ENCODE measurements at regions not wholly inside any gene's neighbourhood (a gene's known extent, or its start where the extent isn't known, plus 50 kb on each side); places are given as distances from the start of the nearest gene placed in this dataset.
"Not testable (repeated sequence)": the region's sequence is repeated elsewhere in the genome, so short reads cannot be mapped to it uniquely, and the experiment has no call there.

- peaks cover 4 to 5% of the 10 kb centered on the region in 2 donors for H3K4me1 Mint-ChIP-seq
- no peak for ATAC-seq (replicated peaks)
- H3K27ac Mint-ChIP-seq: no peak overlapping the region
- peaks cover 0 to 5% of the 10 kb centered on the region in 2 donors for H3K27me3 Mint-ChIP-seq
- no peaks in the 10 kb centered on the region for H3K36me3 Mint-ChIP-seq
- H3K9me3 Mint-ChIP-seq: peaks cover 0 to 4% of the 10 kb centered on the region in 2 donors
- no peak overlapping the region for H3K4me3 Mint-ChIP-seq
- no peak for DNase-seq
Measured at GRCh38 chr6:20263059-20263458, 50.8 kb upstream of the MBOAT1 start.

GRCh38 chr6:20265842-20266241 is 53.6 kb upstream of the MBOAT1 start:
- Mint-ChIP-seq H3K9me3 (peaks cover 0 to 4% of the 10 kb centered on the region in 2 donors), H3K27me3 (no peaks in the 10 kb centered on the region), H3K36me3 (no peaks in the 10 kb centered on the region), H3K4me1 (peaks cover 4 to 5% of the 10 kb centered on the region in 2 donors), H3K27ac (no peak overlapping the region), H3K4me3 (no peak overlapping the region)
- no peak for ATAC-seq (replicated peaks)
- DNase-seq: no peak

GRCh38 chr6:20266851-20267608 is 54.8 kb upstream of the MBOAT1 start:
- no peaks in the 10 kb centered on the region for H3K27me3 Mint-ChIP-seq
- DNase-seq: no peak
- peaks cover 4 to 5% of the 10 kb centered on the region in 2 donors for H3K4me1 Mint-ChIP-seq
- no peak overlapping the region for H3K4me3 Mint-ChIP-seq
- H3K9me3 Mint-ChIP-seq: peaks cover 0 to 4% of the 10 kb centered on the region in 2 donors
- H3K27ac Mint-ChIP-seq: no peak overlapping the region
- H3K36me3 Mint-ChIP-seq: no peaks in the 10 kb centered on the region
- ATAC-seq (replicated peaks): peak; percentile 27 to 31

GRCh38 chr6:20269181-20269580 is 56.9 kb upstream of the MBOAT1 start:
- Mint-ChIP-seq H3K36me3 (no peaks in the 10 kb centered on the region), H3K9me3 (no peaks in the 10 kb centered on the region), H3K27me3 (no peaks in the 10 kb centered on the region), H3K4me1 (peaks cover 4 to 5% of the 10 kb centered on the region in 2 donors), H3K27ac (no peak overlapping the region), H3K4me3 (no peak overlapping the region)
- DNase-seq (no peak), ATAC-seq (replicated peaks) (no peak)

GRCh38 chr6:20271818-20272217 is 59.5 kb upstream of the MBOAT1 start:
- no peak for ATAC-seq (replicated peaks)
- H3K36me3 Mint-ChIP-seq: no peaks in the 10 kb centered on the region
- no peak for DNase-seq
- H3K9me3 Mint-ChIP-seq: peaks cover 0 to 2% of the 10 kb centered on the region in 2 donors
- H3K27me3 Mint-ChIP-seq: no peaks in the 10 kb centered on the region
- peaks cover 4 to 5% of the 10 kb centered on the region in 2 donors for H3K4me1 Mint-ChIP-seq
- no peak overlapping the region for H3K27ac Mint-ChIP-seq
- H3K4me3 Mint-ChIP-seq: no peak overlapping the region

- H3K27me3 Mint-ChIP-seq: peaks cover 6 to 11% of the 10 kb centered on the region in 2 donors
- peaks cover 0 to 2% of the 10 kb centered on the region in 2 donors for H3K9me3 Mint-ChIP-seq
- ATAC-seq (replicated peaks): no peak
- H3K4me3 Mint-ChIP-seq: no peak overlapping the region
- H3K4me1 Mint-ChIP-seq: no peaks in the 10 kb centered on the region
- DNase-seq: no peak
- H3K36me3 Mint-ChIP-seq: no peaks in the 10 kb centered on the region
- H3K27ac Mint-ChIP-seq: no peak overlapping the region
Measured at GRCh38 chr6:20274137-20274536, 61.9 kb upstream of the MBOAT1 start.

GRCh38 chr6:20275837-20276236 is 63.6 kb upstream of the MBOAT1 start:
- not testable (repeated sequence) for ATAC-seq (replicated peaks); H3K9me3 Mint-ChIP-seq; DNase-seq; H3K4me3 Mint-ChIP-seq; H3K27ac Mint-ChIP-seq; H3K4me1 Mint-ChIP-seq; H3K36me3 Mint-ChIP-seq
- peaks cover 20 to 27% of the 10 kb centered on the region in 2 donors for H3K27me3 Mint-ChIP-seq

GRCh38 chr6:20277724-20278123 is 65.5 kb upstream of the MBOAT1 start:
- peaks cover 31 to 46% of the 10 kb centered on the region in 2 donors for H3K27me3 Mint-ChIP-seq
- ATAC-seq (replicated peaks); H3K4me3 Mint-ChIP-seq; H3K36me3 Mint-ChIP-seq; H3K9me3 Mint-ChIP-seq; H3K4me1 Mint-ChIP-seq; DNase-seq; H3K27ac Mint-ChIP-seq: not testable (repeated sequence)

GRCh38 chr6:20279051-20279450 is 66.8 kb upstream of the MBOAT1 start:
- no peak overlapping the region for H3K4me3 Mint-ChIP-seq
- DNase-seq (no peak), ATAC-seq (replicated peaks) (no peak)
- peaks cover 4 to 8% of the 10 kb centered on the region in 2 donors for H3K9me3 Mint-ChIP-seq
- no peak overlapping the region for H3K27ac Mint-ChIP-seq
- peaks cover 42 to 59% of the 10 kb centered on the region in 2 donors for H3K27me3 Mint-ChIP-seq
- no peaks in the 10 kb centered on the region for H3K4me1 Mint-ChIP-seq
- H3K36me3 Mint-ChIP-seq: no peaks in the 10 kb centered on the region

GRCh38 chr6:20279608-20280287 is 67.5 kb upstream of the MBOAT1 start:
- Mint-ChIP-seq H3K4me3 (no peak overlapping the region), H3K9me3 (peaks cover 4 to 8% of the 10 kb centered on the region in 2 donors), H3K36me3 (no peaks in the 10 kb centered on the region), H3K4me1 (no peaks in the 10 kb centered on the region), H3K27ac (no peak overlapping the region), H3K27me3 (peaks cover 49 to 66% of the 10 kb centered on the region in 2 donors)
- ATAC-seq (replicated peaks) (no peak), DNase-seq (no peak)

- ATAC-seq (replicated peaks) (no peak), DNase-seq (no peak)
- peaks cover 4 to 8% of the 10 kb centered on the region in 2 donors for H3K9me3 Mint-ChIP-seq
- H3K27me3 Mint-ChIP-seq: peaks cover 49 to 66% of the 10 kb centered on the region in 2 donors
- H3K36me3 Mint-ChIP-seq: no peaks in the 10 kb centered on the region
- H3K27ac Mint-ChIP-seq: no peak overlapping the region
- no peaks in the 10 kb centered on the region for H3K4me1 Mint-ChIP-seq
- H3K4me3 Mint-ChIP-seq: no peak overlapping the region
Measured at GRCh38 chr6:20280288-20280621, 68.0 kb upstream of the MBOAT1 start.

- peaks cover 38 to 51% of the 10 kb centered on the region in 2 donors for H3K27me3 Mint-ChIP-seq
- H3K4me1 Mint-ChIP-seq: no peaks in the 10 kb centered on the region
- ATAC-seq (replicated peaks) (no peak), DNase-seq (no peak)
- no peaks in the 10 kb centered on the region for H3K36me3 Mint-ChIP-seq
- H3K9me3 Mint-ChIP-seq: peaks cover 4 to 5% of the 10 kb centered on the region in 2 donors
- H3K4me3 Mint-ChIP-seq: no peak overlapping the region
- H3K27ac Mint-ChIP-seq: no peak overlapping the region
Measured at GRCh38 chr6:20284672-20285071, 72.4 kb upstream of the MBOAT1 start.

- peaks cover 0 to 3% of the 10 kb centered on the region in 2 donors for H3K4me1 Mint-ChIP-seq
- no peaks in the 10 kb centered on the region for H3K36me3 Mint-ChIP-seq
- peaks cover 21 to 27% of the 10 kb centered on the region in 2 donors for H3K27me3 Mint-ChIP-seq
- no peak overlapping the region for H3K4me3 Mint-ChIP-seq
- H3K27ac Mint-ChIP-seq: no peak overlapping the region
- DNase-seq: no peak
- H3K9me3 Mint-ChIP-seq: peaks cover 2 to 3% of the 10 kb centered on the region in 2 donors
- no peak for ATAC-seq (replicated peaks)
Measured at GRCh38 chr6:20286968-20287565, 74.8 kb upstream of the MBOAT1 start.

GRCh38 chr6:20291764-20292580 is 79.7 kb upstream of the MBOAT1 start:
- no peak overlapping the region for H3K4me3 Mint-ChIP-seq
- ATAC-seq (replicated peaks) (peak; percentile 81 to 87), DNase-seq (peak; percentile 41)
- peaks cover 0 to 7% of the 10 kb centered on the region in 2 donors for H3K27me3 Mint-ChIP-seq
- no peaks in the 10 kb centered on the region for H3K36me3 Mint-ChIP-seq
- no peaks in the 10 kb centered on the region for H3K9me3 Mint-ChIP-seq
- H3K4me1 Mint-ChIP-seq: peaks cover 0 to 3% of the 10 kb centered on the region in 2 donors
- H3K27ac Mint-ChIP-seq: no peak overlapping the region

All from stimulated activated naive B cell treated with anti-CD40 and anti-IgM and Interleukin-4, amounts not matched to agents 10 μg/mL and 1 μg/mL and 100 μg/mL, for 72 hours (primary cell).